Stimulated activated CD4-positive, alpha-beta T cell treated with anti-CD3 and anti-CD28 coated beads, TNF-alpha, amount 100 ng/mL, for 4 hours (primary cell): ENCODE measurements at regions not wholly inside any gene's neighbourhood (a gene's known extent, or its start where the extent isn't known, plus 50 kb on each side); places are given as distances from the start of the nearest gene placed in this dataset.
"Not testable (repeated sequence)": the region's sequence is repeated elsewhere in the genome, so short reads cannot be mapped to it uniquely, and the experiment has no call there.

Experiments used
- DNase-seq, 3 experiments: peaks; one replicate each; pipeline ENCODE4 v3.0.0-alpha.2; 2020; ENCODE audit warnings: low read depth in 3 of 3

DNA sequence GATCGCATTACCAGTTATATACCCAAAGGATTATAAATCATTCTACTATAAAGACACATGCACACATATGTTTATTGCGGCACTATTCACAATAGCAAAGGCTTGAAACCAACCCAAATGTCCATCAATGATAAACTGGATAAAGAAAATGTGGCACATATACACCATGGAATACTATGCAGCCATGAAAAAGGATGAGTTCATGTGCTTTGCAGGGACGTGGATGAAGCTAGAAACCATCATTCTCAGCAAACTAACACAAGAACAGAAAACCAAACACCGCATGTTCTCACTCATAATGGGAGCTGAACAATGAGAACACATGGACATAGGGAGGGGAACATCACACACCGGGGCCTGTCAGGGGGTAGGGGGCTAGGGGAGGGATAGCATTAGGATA lies 495.8 kb downstream of the AACS start:
- not testable (repeated sequence) for DNase-seq

- no peak for DNase-seq
These were observed 499.5 kb downstream of the AACS start for GRCh38 chr12:125564753-125565152.

- no peak for DNase-seq
These were observed 502.3 kb downstream of the AACS start for GRCh38 chr12:125567581-125567980.

DNA sequence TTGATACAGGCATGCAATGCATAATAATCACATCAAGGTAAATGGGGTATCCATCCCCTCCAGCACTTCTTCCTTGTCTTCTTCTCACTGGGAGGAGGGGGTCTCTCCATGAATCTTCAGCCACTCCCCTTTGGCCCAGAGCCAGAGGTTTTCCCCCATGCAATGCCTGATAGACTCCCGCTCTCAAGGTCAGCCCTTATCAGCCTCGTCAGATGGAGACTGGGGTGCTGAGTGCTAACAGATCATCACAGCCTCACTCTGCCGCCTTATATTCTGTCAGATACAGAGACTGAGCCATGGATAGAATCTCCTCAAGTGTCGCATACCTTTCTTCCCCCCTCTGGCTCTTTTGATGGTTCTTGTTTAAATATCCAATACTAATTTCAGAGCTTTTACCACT lies 503.1 kb downstream of the AACS start:
- no peak for DNase-seq

DNA sequence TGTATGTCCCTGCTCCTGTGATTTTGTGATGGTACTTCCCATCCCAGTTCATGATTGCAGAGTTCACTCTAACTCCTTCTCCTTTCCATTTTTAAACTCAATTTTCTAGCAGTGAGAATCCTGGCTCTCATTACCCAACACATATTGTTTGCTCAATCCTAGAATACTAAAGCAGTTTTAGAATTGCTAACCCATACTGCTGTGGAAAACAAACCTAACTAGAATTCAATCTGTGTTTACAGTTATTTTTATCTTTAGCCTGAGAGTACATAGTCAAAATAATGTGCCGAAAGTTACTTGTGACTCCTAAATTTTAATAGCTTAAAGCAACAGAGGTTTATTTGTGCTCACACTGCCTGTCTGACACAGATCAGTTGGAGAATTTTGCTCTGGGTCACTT lies 508.0 kb downstream of the AACS start:
- no peak for DNase-seq

DNA sequence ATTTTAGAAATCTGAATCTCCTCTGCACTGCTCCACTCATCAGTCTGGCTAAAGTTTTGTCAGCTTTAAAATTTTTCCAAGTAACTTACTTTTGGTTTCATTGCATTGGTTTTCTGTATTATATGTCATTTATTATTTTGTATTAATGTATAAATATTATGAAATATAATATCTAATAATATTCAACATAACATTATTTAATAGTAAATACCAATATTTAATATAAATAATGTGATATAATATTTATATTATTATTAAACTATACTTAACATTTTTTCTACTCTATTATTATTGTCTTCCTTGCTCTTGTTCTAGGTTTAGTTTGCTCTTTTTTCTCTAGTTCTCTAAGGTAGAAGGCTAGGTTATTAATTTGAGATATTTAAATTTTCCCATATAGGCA lies 512.1 kb downstream of the AACS start:
- no peak for DNase-seq

- DNase-seq: no peak
These were observed 514.7 kb downstream of the AACS start for GRCh38 chr12:125579916-125580315.

GRCh38 chr12:125583071-125583470 lies 517.8 kb downstream of the AACS start:
- no peak for DNase-seq

DNA sequence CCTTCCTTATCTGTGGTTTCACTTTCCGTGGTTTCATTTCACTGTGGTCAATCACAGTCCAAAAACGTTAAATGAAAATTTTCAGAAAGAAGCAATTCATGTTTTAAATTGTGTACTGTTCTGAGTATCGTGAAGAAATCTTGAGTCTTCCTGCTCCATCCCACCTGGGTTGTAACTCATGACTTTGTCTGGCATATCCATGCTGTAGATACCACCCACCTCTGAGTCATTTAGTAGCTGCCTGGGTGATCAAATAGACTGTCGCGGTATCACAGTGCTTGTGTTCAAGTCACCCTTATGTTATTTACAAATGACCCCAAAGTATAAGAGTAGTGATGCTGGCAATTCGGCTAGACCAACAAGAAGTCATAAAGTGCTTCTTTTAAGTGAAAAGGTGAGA lies 521.2 kb downstream of the AACS start:
- DNase-seq: no peak

GRCh38 chr12:125593269-125593668 lies 528.0 kb downstream of the AACS start:
- DNase-seq: no peak

DNA sequence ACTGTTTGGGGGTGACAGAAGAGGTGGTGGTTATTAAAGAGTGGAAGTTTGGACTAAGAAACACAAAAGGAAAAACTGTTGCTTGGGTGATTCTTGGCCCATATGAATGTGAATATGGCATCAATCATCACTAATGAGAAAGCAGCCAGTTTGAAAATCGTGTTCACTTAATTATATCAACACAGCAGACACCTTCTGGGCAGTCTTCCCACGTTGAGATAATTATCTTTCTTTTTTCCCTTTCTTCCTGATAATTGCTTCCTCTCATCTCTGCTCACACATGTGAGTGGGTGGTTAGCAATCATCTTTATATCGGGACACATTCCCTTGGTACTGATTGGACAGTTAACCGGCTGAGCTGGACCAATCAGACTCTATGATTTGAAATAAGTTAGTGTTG lies 539.7 kb downstream of the AACS start:
- no peak for DNase-seq

DNA sequence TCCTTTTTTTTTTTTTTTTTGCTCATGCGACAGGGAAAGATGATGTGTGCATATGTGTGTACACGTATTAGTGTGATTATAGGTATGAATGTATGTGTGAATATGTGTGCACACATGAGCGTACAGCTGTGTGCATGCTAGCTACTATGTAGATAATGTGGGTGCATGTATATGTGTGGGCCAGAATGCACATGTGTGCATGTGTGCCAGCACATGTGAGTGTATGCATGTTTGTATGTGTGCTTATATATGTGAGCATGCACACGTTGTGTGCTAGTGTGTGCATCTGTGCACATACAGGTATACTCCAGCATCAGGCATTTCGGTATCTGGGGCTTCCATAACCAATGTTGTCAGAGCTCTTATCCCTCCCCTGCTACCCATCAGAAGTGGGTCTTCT lies 541.1 kb downstream of the AACS start:
- no peak for DNase-seq

GRCh38 chr12:125610292-125610691 lies 545.1 kb downstream of the AACS start:
- no peak for DNase-seq

DNA sequence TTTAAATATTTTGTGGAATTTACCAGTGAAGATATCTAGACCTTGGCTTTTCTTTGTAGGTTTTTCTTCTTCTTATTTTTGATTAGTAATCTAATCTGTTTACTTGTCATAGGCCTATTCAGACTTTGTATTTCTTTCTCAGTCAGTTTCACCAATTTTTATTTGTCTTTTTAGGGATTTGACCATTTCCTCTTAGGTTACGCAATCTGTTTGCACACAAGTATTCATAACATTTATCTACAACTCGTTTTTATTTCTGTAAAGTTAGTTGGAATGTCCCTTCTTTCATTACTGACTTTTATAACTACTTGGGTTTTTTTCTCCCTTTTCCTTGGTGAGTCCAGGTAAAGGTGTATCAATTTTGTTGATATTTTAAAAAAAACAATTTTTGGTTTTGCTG lies 545.7 kb downstream of the AACS start:
- DNase-seq: no peak

GRCh38 chr12:125614058-125614457 lies 548.8 kb downstream of the AACS start:
- no peak for DNase-seq

GRCh38 chr12:125619723-125620122 lies 554.5 kb downstream of the AACS start:
- DNase-seq: no peak

DNA sequence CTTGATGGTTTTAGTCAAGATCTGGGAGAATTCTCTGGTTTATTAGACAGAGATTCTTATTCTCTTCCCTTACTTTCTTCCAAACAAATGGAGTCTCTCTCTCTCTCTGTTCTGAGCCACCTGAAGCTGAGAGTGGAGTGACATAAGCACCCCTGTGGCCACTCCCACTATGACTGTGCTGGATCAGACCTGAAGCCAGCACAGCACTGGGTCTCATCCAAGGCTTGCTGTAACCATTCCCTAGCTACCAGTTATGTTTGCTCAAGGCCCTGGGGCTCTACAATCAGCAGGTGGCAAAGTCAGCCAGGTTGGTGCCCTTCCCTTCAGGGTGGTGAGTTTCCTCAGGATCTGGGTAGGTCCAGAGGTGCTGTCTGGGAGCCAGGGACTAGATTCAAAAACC lies 568.5 kb downstream of the AACS start:
- DNase-seq: no peak

DNA sequence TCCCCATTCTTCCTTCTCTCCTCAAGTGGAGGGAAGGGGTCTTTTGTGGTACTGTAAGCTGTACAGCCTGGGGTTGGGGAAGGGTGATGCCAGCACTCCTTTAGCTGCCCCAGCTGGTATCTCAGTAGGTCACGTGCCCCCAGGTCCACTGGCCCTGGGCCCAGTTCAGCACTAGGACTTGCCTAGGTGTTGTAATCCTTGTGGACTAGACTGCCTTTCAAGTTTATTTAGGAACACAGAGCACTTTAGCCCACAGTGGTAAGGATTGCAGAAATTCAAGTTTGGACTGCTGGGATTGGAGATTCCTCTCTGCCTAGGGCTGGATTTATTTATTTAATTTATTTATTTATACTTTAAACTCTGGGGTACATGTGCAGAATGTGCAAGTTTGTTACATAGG lies 569.6 kb downstream of the AACS start:
- DNase-seq: no peak

DNA sequence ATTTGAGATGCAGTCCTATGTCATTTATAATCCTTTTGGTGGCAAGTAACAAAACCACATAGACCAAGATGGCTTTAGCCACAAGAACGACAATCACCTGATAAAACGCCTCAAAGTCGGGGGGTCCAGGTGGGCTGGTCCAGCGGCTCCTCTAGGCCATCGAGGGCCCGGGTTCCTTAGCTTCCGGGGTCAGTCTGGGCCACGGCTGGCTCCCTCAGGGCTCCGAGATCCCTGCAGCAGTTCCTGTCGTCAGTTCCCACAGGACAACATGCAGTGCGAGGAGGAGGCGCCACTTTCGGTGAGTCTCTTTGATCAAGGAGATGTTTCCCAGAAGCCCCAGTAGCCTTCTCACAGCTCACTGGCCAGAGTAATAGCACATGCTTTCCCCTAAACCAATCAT lies 574.6 kb downstream of the AACS start:
- DNase-seq: no peak

DNA sequence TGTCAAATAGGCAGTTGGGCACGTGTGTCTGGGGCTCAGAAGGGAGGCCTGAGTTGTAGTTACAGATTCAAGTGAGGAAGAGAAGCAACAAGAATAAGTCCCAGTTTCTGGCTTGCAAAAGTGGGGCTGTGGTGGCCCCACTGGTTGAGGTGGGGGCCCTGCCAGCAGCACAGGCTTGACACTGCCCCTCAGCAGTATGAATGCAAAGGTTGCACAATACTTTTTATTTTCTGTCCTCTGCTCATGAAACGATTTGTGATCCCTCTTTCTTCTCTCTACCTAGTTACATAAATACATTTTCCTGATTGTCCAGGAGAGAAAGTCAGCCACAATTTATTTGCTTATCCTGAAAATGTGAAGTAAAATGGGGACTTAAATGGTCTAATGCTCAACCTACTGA lies 577.8 kb downstream of the AACS start:
- no peak for DNase-seq

DNA sequence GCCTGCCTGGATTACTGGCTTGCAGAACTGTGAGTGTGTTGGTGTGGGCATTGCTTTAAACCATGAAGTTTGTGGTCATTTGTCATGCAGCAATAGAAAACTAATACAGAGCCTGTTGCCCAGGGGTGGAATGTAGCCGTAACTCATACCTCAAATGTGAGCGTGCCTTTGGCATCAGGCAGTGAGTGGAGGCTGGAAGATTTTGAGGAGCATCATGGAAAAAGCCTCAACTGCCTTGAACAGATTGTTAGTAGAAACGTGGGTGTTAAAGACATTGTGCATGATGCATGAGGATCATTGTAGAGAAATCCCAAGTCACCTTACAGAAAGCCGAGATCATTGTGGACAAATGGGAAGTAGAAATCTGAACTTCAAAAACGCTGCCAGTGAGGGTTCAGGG lies 580.5 kb downstream of the AACS start:
- no peak for DNase-seq

- no peak for DNase-seq
These were observed 585.4 kb downstream of the AACS start for GRCh38 chr12:125650587-125650986.

DNA sequence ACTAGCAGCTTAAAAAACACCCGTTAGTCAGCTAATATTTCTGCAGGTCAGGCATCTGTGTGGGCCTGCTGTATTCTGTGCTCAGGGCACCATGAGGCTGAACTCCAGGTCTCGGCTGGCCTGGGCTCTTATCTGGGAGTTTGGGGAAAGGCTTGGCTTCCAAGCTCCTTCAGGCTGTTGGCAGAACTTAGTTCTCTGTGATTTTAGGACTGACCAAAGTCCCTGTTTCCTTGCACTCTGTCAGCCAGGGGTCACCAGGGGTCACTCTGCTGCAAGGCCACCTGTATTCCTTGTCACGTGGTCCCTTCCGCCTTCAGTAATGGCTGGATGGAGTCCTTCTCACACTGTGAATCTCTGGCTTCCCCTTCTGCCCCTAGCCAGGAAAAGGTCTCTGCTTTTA lies 586.4 kb downstream of the AACS start:
- DNase-seq: no peak

GRCh38 chr12:125652681-125653080 lies 587.4 kb downstream of the AACS start:
- no peak for DNase-seq

- DNase-seq: no peak
These were observed 592.4 kb downstream of the AACS start for GRCh38 chr12:125657681-125658080.
